HEK293 (cell line): ENCODE measurements at regions not wholly inside any gene's neighbourhood (a gene's known extent, or its start where the extent isn't known, plus 50 kb on each side); places are given as distances from the start of the nearest gene placed in this dataset.

Experiments
- CTCF ChIA-PET: fragments of 350-600 bp; formaldehyde crosslinking; extraction: SDS; loops from one replicate; lab custom pipeline; 2021; ENCODE audit warnings: antibody characterized with exemption; lab: Yijun Ruan, JAX
- POLR2A ChIA-PET: fragments of 300-600 bp; formaldehyde crosslinking; extraction: SDS; loops from one replicate; lab custom pipeline; 2020; ENCODE audit warnings: antibody characterized with exemption, inconsistent platforms; lab: Yijun Ruan, JAX
- H3K27ac ChIP-seq: fragments of 200-500 bp; sonication (Bioruptor generic); 2 replicates; pipeline ENCODE4 v1.5.1; 2014; ENCODE audit warnings: low read depth, low read length, control low read depth, inconsistent platforms; ENCODE audit errors: extremely low read depth
- H3K36me3 ChIP-seq, 2 experiments: fragments of 200-500 bp in 1 of 2; sonication (Bioruptor generic) in 1 of 2; 1 replicate in 1 of 2; 2 replicates in 1 of 2; pipeline ENCODE4 v1.5.1; 2014 to 2017; ENCODE audit warnings: inconsistent platforms in 2 of 2, low read length in 2 of 2; ENCODE audit not compliant: control insufficient read depth in 2 of 2, insufficient read depth in 1 of 2
- H3K4me1 ChIP-seq: fragments of 200-500 bp; sonication (Bioruptor generic); 2 replicates; pipeline ENCODE4 v1.5.1; 2014; ENCODE audit warnings: mild to moderate bottlenecking, low read length, inconsistent platforms; ENCODE audit not compliant: control insufficient read depth, insufficient read depth
- H3K4me3 ChIP-seq: 2 replicates; pipeline ENCODE4 v1.5.1; 2011; ENCODE audit warnings: low read depth, mild to moderate bottlenecking, control low read depth, low read length, moderate library complexity
- H3K9me3 ChIP-seq: fragments of 200-500 bp; sonication (Bioruptor generic); 2 replicates; pipeline ENCODE4 v1.5.1; 2014; ENCODE audit warnings: low read depth, low read length, inconsistent platforms; ENCODE audit not compliant: control insufficient read depth, insufficient read depth
- BCL6B ChIP-seq: fragments of 450-650 bp; formaldehyde crosslinking; IDR thresholded peaks from 2 replicates; pipeline ENCODE4 v1.5.1; 2017; ENCODE audit warnings: missing biosample characterization, missing genetic modification characterization
- GLIS2 ChIP-seq: fragments of 450-650 bp; formaldehyde crosslinking; IDR thresholded peaks from 2 replicates; pipeline ENCODE4 v1.5.1; 2016; ENCODE audit warnings: missing biosample characterization, missing genetic modification characterization
- HOXD13 ChIP-seq: sonication (generic); formaldehyde crosslinking; IDR thresholded peaks from 2 replicates; pipeline ENCODE4 v1.8.0; 2022; ENCODE audit warnings: missing genetic modification reagents, borderline replicate concordance
- KLF8 ChIP-seq: fragments of 450-650 bp; formaldehyde crosslinking; IDR thresholded peaks from 2 replicates; pipeline ENCODE4 v1.5.1; 2016; ENCODE audit warnings: missing biosample characterization, missing genetic modification characterization
- OSR2 ChIP-seq: fragments of 450-650 bp; formaldehyde crosslinking; IDR thresholded peaks from 2 replicates; pipeline ENCODE4 v1.5.1; 2016; ENCODE audit warnings: missing biosample characterization, missing genetic modification characterization
- SP7 ChIP-seq: fragments of 450-650 bp; formaldehyde crosslinking; IDR thresholded peaks from 2 replicates; pipeline ENCODE4 v1.5.1; 2016; ENCODE audit warnings: missing biosample characterization, missing genetic modification characterization
- TCF7L2 ChIP-seq: IDR thresholded peaks from 2 replicates; pipeline ENCODE4 v1.6.1; 2011; ENCODE audit warnings: low read depth, mild to moderate bottlenecking, inconsistent platforms, low read length, moderate library complexity, borderline replicate concordance
- WT1 ChIP-seq: fragments of 450-650 bp; formaldehyde crosslinking; IDR thresholded peaks from 2 replicates; pipeline ENCODE4 v1.5.1; 2016; ENCODE audit warnings: missing biosample characterization, missing genetic modification characterization
- ZBTB10 ChIP-seq: fragments of 450-650 bp; formaldehyde crosslinking; IDR thresholded peaks from 2 replicates; pipeline ENCODE4 v1.5.1; 2016; ENCODE audit warnings: missing biosample characterization, missing genetic modification characterization
- ZBTB6 ChIP-seq: fragments of 450-650 bp; formaldehyde crosslinking; IDR thresholded peaks from 2 replicates; pipeline ENCODE4 v1.5.1; 2017; ENCODE audit warnings: missing biosample characterization, missing genetic modification characterization
- ZFP37 ChIP-seq: fragments of 450-650 bp; formaldehyde crosslinking; IDR thresholded peaks from 2 replicates; pipeline ENCODE4 v1.5.1; 2016; ENCODE audit warnings: missing biosample characterization, missing genetic modification characterization
- ZNF114 ChIP-seq: fragments of 450-650 bp; formaldehyde crosslinking; IDR thresholded peaks from 2 replicates; pipeline ENCODE4 v1.5.0; 2017; ENCODE audit warnings: missing biosample characterization, missing genetic modification characterization
- ZNF174 ChIP-seq: fragments of 450-650 bp; formaldehyde crosslinking; IDR thresholded peaks from 2 replicates; pipeline ENCODE4 v1.5.0; 2017; ENCODE audit warnings: missing biosample characterization, mild to moderate bottlenecking, missing genetic modification characterization
- ZNF175 ChIP-seq: fragments of 450-650 bp; formaldehyde crosslinking; IDR thresholded peaks from 2 replicates; pipeline ENCODE4 v1.5.1; 2016; ENCODE audit warnings: missing biosample characterization, missing genetic modification characterization
- ZNF19 ChIP-seq: fragments of 450-650 bp; formaldehyde crosslinking; IDR thresholded peaks from 2 replicates; pipeline ENCODE4; 2016; ENCODE audit warnings: missing biosample characterization, missing genetic modification characterization, low read depth
- ZNF274 ChIP-seq, 2 experiments: fragments of 200-500 bp in 1 of 2; fragments of 450-650 bp in 1 of 2; sonication (Bioruptor generic) in 1 of 2; formaldehyde crosslinking in 1 of 2; IDR thresholded peaks; 2 replicates each; pipeline versions ENCODE4 v1.5.1 to v1.6.1; 2014 to 2016; ENCODE audit warnings: borderline replicate concordance in 1 of 2, inconsistent platforms in 1 of 2, low read length in 1 of 2, missing biosample characterization in 1 of 2, missing genetic modification characterization in 1 of 2
- ZNF302 ChIP-seq: fragments of 450-650 bp; formaldehyde crosslinking; IDR thresholded peaks from 2 replicates; pipeline ENCODE4 v1.5.1; 2016; ENCODE audit warnings: missing biosample characterization, missing genetic modification characterization, low read depth
- ZNF341 ChIP-seq: fragments of 450-650 bp; formaldehyde crosslinking; IDR thresholded peaks from 2 replicates; pipeline ENCODE4; 2016; ENCODE audit warnings: low read depth, missing biosample characterization, missing genetic modification characterization
- ZNF354C ChIP-seq: fragments of 450-650 bp; formaldehyde crosslinking; IDR thresholded peaks from 2 replicates; pipeline ENCODE4 v1.5.1; 2016; ENCODE audit warnings: missing biosample characterization, missing genetic modification characterization, low read depth, borderline replicate concordance
- ZNF416 ChIP-seq: fragments of 450-650 bp; formaldehyde crosslinking; IDR thresholded peaks from 2 replicates; pipeline ENCODE4 v1.5.1; 2016; ENCODE audit warnings: missing biosample characterization, missing genetic modification characterization
- ZNF48 ChIP-seq: fragments of 450-650 bp; formaldehyde crosslinking; IDR thresholded peaks from 2 replicates; pipeline ENCODE4 v1.5.1; 2016; ENCODE audit warnings: missing biosample characterization, missing genetic modification characterization
- ZNF510 ChIP-seq: fragments of 450-650 bp; formaldehyde crosslinking; IDR thresholded peaks from 2 replicates; pipeline ENCODE4 v1.5.1; 2018; ENCODE audit warnings: mild to moderate bottlenecking, missing genetic modification characterization, missing biosample characterization; ENCODE audit not compliant: insufficient replicate concordance
- ZNF585B ChIP-seq: fragments of 450-650 bp; formaldehyde crosslinking; IDR thresholded peaks from 2 replicates; pipeline ENCODE4 v1.5.1; 2016; ENCODE audit warnings: missing biosample characterization, missing genetic modification characterization
- ZNF610 ChIP-seq: fragments of 450-650 bp; formaldehyde crosslinking; IDR thresholded peaks from 2 replicates; pipeline ENCODE4 v1.5.1; 2016; ENCODE audit warnings: missing biosample characterization, missing genetic modification characterization, borderline replicate concordance
- ZNF621 ChIP-seq: fragments of 450-650 bp; formaldehyde crosslinking; IDR thresholded peaks from 2 replicates; pipeline ENCODE4 v1.5.1; 2017; ENCODE audit warnings: missing biosample characterization, missing genetic modification characterization
- ZNF624 ChIP-seq: fragments of 450-650 bp; formaldehyde crosslinking; IDR thresholded peaks from 2 replicates; pipeline ENCODE4 v1.5.1; 2017; ENCODE audit warnings: missing biosample characterization, missing genetic modification characterization
- ZNF629 ChIP-seq: fragments of 450-650 bp; formaldehyde crosslinking; IDR thresholded peaks from 2 replicates; pipeline ENCODE4 v1.5.1; 2017; ENCODE audit warnings: missing biosample characterization, missing genetic modification characterization
- ZNF658 ChIP-seq: fragments of 450-650 bp; formaldehyde crosslinking; IDR thresholded peaks from 2 replicates; pipeline ENCODE4; 2016; ENCODE audit warnings: missing biosample characterization, missing genetic modification characterization
- ZNF670 ChIP-seq: fragments of 450-650 bp; formaldehyde crosslinking; IDR thresholded peaks from 2 replicates; pipeline ENCODE4 v1.5.1; 2016; ENCODE audit warnings: missing biosample characterization, missing genetic modification characterization, low read depth
- ZNF747 ChIP-seq: fragments of 450-650 bp; formaldehyde crosslinking; IDR thresholded peaks from 2 replicates; pipeline ENCODE4 v1.5.1; 2016; ENCODE audit warnings: missing biosample characterization, missing genetic modification characterization
- ZNF76 ChIP-seq: fragments of 450-650 bp; formaldehyde crosslinking; IDR thresholded peaks from 2 replicates; pipeline ENCODE4; 2016; ENCODE audit warnings: low read depth, missing biosample characterization, missing genetic modification characterization, borderline replicate concordance
- ZSCAN30 ChIP-seq: fragments of 450-650 bp; IDR thresholded peaks from 2 replicates; pipeline ENCODE4 v1.5.1; 2018; ENCODE audit warnings: missing biosample characterization, mild to moderate bottlenecking, missing genetic modification characterization, moderate library complexity

DNA sequence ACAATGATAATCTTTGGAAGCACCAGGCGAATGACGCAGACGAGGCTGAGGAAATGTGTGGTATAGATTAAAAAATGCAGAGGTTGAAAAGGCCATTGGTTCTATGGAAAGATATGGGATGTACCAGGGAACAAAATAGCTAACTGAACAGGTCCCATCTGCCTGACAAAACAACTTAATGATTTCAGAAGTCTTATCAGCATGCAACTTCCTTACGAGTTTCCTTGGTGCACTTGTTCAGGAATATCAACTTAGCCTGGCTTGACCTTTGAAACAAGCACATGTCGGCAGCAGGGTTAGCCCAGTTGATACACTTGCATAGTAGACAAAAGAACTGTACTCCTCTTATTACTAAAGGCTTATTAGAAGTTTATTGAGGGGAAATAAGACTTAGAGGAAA is 90.9 kb upstream of the CDH11 start:
- Histone ChIP-seq H3K4me1 (no peaks in the 10 kb centered on the region), H3K36me3 (no peaks in the 10 kb centered on the region), H3K27ac (no peak overlapping the region)
- ChIA-PET CTCF (interaction anchor here (1.4 kb wide), 1 partner anchor 9 kb away, joined by 4 read pairs; no protein-coding TSS in a partner anchor), POLR2A (no interaction called here)
- no peak for TF ChIP-seq ZNF624
- TF ChIP-seq ZNF175 (tag by site-specific recombination) = no peak
- TF ChIP-seq ZNF670 (tag by site-specific recombination) = no peak
- TF ChIP-seq ZNF747 (tag by site-specific recombination) = no peak
- no peak for TF ChIP-seq SP7 (tag by site-specific recombination)
- TF ChIP-seq ZNF629 (tag by site-specific recombination) = no peak
- no peak for TF ChIP-seq ZNF19 (tag by site-specific recombination)
- no peak for TF ChIP-seq ZNF510 (tag by site-specific recombination)
- TF ChIP-seq KLF8 (tag by site-specific recombination) = no peak
- no peak for TF ChIP-seq ZNF76 (tag by site-specific recombination)
- no peak for TF ChIP-seq ZNF610 (tag by site-specific recombination)
- TF ChIP-seq HOXD13 (CRISPR knock-in tag) = no peak
- TF ChIP-seq OSR2 (tag by site-specific recombination) = no peak
- TF ChIP-seq, all 188 proteins: peak for 0
- H3K4me3 ChIP-seq = no peak overlapping the region
- H3K9me3 ChIP-seq = no peaks in the 10 kb centered on the region

DNA sequence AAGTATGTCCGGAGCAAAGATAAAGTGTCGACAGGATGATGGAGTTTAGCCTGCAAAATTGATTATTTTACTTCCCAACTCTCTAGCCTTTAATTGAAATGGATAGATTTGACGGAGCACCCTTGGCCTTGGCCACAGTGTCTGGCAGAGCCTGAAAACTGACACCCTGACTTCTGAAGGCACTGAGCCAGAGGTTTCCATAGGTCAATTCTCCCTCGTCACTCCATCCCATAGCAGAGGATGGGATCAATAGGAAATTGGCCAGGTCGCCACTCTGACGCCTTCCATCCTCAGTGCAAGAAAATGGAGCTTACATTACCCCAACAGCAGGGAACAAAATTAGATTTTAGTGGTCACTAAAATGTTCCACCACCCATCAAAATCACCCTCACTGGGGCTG is 90.4 kb upstream of the CDH11 start:
- no peak for TF ChIP-seq BCL6B (tag by site-specific recombination)
- no peak for TF ChIP-seq ZNF114
- TF ChIP-seq WT1 (tag by site-specific recombination) = no peak
- TF ChIP-seq ZNF670 (tag by site-specific recombination) = no peak
- TF ChIP-seq ZNF585B (tag by site-specific recombination) = no peak
- no peak for TF ChIP-seq ZNF621 (tag by site-specific recombination)
- TF ChIP-seq ZNF274 (IDR thresholded peaks at IDR 0.05; ENCODE audit: low read length) = no peak
- no peak for TF ChIP-seq ZNF274 (tag by site-specific recombination; IDR thresholded peaks at IDR 0.05; ENCODE audit: borderline replicate concordance)
- TF ChIP-seq ZBTB6 = no peak
- no peak for TF ChIP-seq ZFP37 (tag by site-specific recombination)
- TF ChIP-seq ZNF416 = no peak
- no peak for TF ChIP-seq ZNF354C (tag by site-specific recombination)
- no peak for TF ChIP-seq ZBTB10 (tag by site-specific recombination)
- no peak for TF ChIP-seq ZSCAN30 (tag by site-specific recombination)
- no peak for TF ChIP-seq TCF7L2
- TF ChIP-seq ZNF341 (tag by site-specific recombination) = no peak
- no peak for TF ChIP-seq ZNF48 (tag by site-specific recombination)
- TF ChIP-seq GLIS2 (tag by site-specific recombination) = no peak
- no peak for TF ChIP-seq ZNF174
- no peak for TF ChIP-seq ZNF658 (tag by site-specific recombination)
- TF ChIP-seq ZNF302 (tag by site-specific recombination) = no peak
- no peaks in the 10 kb centered on the region for H3K9me3 ChIP-seq
- CTCF ChIA-PET = interaction anchor here (1.4 kb wide), 1 partner anchor 10 kb away, joined by 4 read pairs; no protein-coding TSS in a partner anchor
- H3K4me1 ChIP-seq = no peaks in the 10 kb centered on the region
- no peak overlapping the region for H3K27ac ChIP-seq
- no peaks in the 10 kb centered on the region for H3K36me3 ChIP-seq
- H3K4me3 ChIP-seq = no peak overlapping the region
- POLR2A ChIA-PET = no interaction called here
